HG03103 (cell line): ENCODE measurements at regions not wholly inside any gene's neighbourhood (a gene's known extent, or its start where the extent isn't known, plus 50 kb on each side); places are given as distances from the start of the nearest gene placed in this dataset.
"Not testable (repeated sequence)": the region's sequence is repeated elsewhere in the genome, so short reads cannot be mapped to it uniquely, and the experiment has no call there.

Experiments used
- ATAC-seq: cut with Tn5 transposase; IDR thresholded peaks from one replicate; pipeline ENCODE4 v1.9.1; 2021; ENCODE audit warnings: low read depth; ENCODE audit not compliant: unreplicated experiment

DNA sequence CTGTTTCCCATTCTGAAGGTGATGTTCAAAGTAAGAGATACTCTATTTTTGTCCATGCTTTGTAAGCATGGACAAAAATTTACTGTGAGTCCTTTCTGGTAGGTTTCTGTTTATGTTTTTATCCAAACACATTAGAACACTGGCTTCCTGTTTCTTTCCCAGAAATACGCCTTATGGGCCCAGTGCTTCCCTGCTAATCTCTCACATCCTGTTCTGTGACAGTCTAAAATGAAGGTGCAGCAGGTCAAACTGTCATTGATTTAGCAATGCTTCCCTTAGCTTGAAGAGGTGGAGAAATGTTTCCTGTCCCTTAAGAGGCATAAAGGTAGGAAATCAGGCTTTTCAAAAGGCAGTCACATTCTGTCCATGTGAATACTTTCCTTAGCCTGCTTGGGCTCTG, 305.6 kb downstream of the RPS29 start:
- no peak for ATAC-seq

DNA sequence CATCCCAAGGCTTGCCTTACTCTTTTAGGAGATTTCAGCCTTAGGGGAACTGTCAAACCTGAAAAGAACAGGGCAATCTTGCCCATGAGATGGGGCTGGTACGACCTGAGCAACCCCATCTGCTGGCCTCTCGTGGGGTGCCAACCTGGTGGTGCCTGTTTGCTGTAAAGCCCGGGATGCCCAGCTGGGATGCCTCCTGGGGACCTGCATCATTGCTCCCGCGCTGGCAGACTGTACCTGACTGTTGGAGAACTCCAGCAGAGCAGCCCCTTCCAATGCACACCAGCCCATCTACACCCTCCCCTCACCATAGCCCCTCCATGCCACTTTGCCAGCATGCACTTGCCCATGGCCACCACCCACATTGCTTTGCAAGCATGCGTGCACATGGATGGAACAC, 335.7 kb downstream of the RPS29 start:
- no peak for ATAC-seq

DNA sequence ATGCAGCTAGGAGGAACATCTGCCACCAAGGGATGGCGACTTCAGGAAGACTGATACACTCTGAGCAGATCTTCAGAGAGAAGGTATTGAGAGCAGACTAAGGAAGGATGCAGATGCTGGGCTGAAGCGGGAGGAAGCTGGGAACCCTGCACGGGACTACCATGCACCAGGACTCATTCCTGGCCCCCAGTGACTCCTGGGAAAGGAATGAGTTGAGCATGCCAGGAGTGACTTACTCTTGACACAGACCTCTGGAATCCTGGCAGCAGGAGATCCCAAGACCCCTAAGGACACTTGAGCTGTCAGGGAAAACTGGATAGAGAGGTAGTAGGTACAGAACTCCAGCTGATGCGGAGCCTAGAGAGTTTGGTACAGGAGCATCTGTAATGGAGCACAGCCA, 336.1 kb downstream of the RPS29 start:
- no peak for ATAC-seq

DNA sequence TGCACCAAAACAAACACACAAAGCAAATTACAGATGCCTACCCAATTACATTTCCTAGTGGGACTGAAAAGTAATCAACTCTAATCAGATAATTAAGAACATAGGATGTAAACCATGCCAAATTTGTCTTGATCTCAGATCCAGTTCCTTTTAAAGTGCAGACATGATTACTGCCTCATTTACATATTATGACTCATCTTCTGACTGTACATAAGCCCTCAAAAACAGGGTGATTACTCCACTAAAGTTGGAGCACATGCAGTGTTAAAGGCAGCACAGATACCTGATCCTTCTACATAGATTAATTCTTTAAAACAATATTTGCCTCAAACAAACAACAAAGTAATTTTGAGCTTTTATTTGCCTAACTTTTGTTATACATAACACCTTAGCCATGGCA, 337.2 kb downstream of the RPS29 start:
- ATAC-seq: no peak

DNA sequence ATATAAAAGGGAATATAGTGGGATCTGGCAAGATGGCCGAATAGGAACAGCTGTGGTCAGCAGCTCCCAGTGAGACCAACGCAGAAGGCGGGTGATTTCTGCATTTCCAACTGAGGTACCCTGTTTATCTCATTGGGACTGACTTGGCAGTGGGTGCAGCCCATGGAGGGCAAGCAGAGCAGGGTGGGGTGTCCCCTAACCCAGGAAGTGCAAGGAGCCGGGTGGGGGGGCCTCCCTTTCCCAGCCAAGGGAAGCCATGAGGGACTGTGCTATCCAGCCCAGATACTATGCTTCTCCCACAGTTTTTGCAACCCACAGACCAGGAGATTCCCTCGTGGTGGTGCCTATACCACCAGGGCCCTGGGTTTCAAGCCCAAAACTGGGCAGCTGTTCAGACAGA, 342.4 kb downstream of the RPS29 start:
- ATAC-seq: not testable (repeated sequence)

DNA sequence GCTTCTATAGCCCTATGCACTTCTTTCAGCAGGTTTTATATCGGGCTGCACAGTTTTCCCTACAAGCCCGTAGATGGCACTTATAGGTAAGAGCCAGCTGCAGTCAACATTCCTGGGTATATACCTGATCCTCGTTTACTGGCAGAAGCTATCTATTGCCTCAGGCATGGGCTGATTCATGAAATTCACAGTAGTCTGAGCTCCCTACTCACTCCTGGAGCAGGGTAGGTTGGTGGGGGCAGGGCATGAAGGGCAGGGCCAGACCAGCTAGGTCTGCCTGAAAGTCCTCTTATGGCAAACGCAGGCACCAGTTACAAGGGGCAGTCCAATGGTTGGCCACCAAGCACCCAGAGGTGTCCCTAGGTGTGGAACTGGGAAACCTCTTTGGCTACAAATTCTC, 345.8 kb downstream of the RPS29 start:
- no peak for ATAC-seq

DNA sequence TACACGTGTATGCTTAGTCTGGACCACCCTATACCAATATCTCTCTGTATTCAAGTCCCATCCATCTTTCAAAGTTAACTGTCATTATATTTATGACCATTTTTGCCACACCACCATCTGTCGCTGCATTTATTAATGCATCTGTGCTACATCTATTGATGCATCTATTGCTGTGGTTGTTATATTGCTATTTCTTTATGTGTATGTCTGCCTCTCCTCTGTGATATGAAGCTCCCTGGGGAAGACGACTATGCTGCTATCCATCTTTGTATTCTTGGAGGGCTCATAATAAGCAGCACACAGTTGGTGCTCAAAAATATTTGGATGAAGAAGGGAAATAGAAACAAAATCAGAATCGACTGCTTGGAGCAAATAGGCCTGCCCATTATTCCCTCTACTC, 357.6 kb downstream of the RPS29 start:
- ATAC-seq: no peak

DNA sequence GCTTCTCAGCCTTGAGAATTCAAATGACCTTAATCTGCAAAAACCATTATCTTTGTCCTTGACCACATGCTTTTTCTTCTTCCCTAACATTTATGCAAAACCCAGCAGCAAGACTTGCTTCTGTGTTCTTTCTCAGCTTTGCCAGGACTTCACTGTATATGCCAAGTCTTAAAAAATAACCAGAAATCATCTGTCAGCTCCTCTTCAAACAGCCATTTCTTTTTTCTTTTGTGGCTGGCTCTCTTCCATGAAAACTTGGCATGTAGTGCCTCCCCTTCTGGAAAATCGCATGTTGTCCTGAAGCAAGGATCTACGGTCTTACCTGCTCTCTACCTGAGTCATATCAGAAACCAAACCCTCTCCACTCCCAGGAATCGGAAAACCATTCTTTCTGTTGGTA, 364.9 kb downstream of the RPS29 start:
- no peak for ATAC-seq

DNA sequence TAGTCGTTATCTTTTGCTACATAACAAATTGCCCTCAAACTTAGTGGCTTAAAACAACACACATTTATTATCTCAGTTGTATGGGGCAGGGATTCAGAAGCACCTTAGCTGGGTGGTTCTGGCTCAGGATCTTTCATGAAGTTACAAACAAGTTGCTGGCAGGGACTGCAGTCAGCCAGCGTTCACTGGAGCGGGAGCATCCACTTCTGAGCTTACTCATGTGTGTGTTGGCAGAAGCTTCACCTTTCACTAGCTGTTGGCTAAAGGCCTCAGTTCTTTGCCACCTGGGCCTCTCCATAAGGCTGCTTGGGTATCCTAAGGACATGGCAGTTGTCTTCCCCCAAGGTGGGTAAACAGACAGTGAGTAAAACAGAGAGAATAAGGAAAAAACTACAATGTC, 365.7 kb downstream of the RPS29 start:
- no peak for ATAC-seq

DNA sequence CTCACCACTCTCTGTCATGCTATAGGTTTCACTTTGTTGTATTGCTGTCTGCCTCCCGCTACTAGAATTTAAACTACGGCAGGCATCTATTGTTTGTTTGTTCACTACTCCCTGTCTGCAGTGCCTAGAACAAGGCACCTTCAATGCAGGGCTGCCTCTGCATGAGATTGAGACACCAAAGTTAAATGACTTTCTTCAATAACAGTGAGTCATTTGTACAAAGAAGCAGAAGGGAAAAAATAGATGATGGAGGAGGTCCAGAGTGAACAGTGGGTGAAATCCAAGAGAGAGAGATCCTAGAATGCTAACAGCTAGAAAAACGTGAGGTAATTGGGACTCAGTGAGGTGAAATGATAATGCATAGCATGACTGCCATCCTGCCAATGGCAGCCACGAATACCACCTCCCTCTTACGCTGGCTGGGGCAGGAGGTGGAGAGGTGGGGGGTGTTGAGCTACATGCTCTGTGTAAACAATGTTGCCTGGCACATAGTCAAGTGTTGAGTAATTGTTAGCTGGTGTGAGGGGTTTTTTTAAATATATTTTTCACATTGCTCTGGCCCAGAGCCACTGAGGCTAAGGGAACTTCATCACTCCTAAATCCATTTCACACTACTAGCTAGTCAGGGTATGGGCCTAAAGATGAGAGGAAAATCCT, 367.6 kb downstream of the RPS29 start:
- no peak for ATAC-seq

DNA sequence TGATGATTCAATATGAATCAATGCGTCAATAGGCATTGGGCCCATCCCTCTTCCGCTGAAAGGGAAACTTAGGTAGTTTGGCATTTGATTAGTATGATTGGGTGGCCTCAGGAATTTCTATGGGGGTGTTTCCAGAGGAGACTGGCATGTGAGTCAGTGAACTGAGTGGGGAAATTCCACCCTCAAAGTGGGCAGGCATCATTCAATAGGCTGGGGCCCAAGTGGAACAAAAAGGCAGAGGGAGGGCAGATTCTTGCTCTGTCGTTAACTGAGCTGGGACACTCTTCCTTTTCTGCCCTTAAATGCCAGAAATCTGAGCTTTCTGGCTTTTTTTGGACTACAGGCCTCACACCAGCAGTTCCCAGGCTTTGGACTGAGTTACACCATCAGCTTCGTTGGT, 373.5 kb downstream of the RPS29 start:
- no peak for ATAC-seq

DNA sequence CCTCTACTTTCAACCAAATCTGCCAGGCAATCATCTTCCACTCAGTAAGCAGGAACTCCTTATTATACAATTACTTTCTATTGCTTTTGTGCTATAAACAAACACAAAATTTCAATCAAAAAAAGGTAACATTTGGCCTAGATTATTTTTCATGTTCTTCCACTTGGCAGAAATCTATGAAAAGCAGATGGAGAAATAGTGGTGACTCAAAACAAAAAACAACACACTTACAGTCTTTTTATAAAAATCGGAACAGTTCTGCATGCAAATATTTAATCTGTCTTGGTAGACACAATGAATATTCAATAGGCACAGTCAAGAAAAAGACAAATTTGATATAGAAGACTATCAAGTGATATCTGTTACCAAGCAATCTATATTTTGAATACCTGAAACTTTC, 376.8 kb downstream of the RPS29 start:
- ATAC-seq: no peak

DNA sequence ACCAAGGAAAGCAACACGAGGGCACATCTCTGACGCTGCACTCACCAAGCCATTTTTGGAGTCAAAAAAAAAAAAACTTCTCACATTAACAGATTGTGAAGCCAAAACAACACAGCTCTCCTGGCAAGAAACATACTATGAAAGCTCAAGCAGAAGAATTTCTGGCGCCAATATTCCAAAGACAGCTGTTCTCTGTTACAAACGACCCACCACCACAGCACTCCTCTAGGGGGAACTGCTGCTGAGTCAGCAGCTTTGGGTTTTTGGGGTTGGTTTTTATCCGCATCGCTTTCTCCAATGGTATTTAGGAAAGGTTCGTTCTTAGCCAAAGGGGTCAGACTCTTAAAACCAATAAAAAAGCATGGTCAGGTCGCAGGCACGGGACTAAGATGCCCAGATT, 379.4 kb downstream of the RPS29 start:
- no peak for ATAC-seq

DNA sequence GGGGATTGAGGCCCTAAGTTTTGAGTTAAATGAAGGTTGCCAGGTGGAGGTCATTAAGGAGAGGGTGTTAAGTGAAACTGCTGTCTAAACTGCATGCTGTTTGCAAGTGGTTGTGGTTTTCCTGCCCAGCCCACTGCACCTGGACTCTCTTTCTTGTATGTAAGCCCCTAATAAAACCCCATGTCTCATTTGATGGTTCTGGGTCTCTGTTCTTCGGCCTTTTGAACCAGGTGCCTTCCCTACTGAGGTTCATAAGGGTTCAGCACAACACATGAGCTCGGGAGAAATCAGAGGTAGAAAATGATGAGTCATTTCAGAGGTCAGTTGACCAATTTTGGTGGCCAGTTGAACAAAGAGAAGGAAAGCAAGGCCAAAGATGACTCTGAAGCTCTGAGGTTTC, 382.5 kb downstream of the RPS29 start:
- ATAC-seq: no peak

DNA sequence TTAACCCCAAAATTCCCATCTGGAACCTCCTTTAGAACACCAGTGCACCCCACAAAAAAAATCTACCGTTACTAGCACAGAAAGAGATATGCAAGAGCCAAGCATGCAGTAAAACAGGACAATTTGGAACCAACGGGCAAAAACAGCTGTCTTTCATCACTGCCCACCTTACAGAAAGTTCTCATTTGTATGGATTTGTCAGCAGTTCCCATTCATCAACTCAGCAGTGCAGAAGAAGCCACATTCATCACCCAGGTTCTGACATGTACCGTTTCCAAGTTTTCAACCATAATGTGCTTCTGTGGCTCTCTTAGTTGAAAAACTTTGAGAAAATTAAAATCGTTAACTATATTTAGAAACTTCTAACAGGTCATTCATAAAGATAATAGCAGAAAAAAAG, 387.0 kb downstream of the RPS29 start:
- ATAC-seq: no peak

DNA sequence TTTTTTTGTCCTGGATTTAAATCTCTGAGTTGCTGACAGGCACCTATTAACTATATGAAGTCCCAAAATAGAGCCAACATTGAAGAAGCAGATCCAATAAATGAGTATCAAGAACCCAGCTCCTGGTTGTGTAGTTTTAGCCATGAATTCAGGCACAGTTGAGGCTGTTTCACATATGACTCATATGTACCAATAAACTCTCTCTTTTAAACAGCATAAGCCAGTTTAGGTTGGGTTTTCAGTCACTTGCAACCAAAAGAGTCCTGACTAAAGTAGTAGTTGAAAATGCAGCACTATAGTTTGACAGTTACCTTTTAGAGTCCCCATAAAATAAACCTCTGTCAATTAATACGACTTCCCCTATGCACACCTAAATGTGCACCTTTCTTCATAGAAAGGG, 389.9 kb downstream of the RPS29 start:
- no peak for ATAC-seq

DNA sequence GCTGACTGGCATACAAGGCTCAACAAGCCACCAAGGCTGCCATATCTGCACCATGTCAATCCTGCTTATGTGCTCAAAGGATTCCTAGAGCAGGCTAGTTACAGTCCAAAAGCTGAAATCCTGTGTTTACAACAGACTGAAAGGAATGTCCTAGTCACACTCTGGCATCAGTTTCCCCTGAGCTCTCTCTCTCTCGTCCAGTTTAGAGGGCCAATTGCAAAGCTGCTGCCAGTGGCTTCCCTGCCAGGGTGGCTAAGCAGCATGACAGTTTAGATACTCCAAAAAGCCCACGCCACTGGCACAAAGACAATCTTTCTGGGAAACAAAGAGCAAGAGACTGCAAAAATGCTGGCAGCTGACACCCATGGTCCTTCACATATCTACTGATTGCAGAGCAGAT, 392.1 kb downstream of the RPS29 start:
- ATAC-seq: no peak

DNA sequence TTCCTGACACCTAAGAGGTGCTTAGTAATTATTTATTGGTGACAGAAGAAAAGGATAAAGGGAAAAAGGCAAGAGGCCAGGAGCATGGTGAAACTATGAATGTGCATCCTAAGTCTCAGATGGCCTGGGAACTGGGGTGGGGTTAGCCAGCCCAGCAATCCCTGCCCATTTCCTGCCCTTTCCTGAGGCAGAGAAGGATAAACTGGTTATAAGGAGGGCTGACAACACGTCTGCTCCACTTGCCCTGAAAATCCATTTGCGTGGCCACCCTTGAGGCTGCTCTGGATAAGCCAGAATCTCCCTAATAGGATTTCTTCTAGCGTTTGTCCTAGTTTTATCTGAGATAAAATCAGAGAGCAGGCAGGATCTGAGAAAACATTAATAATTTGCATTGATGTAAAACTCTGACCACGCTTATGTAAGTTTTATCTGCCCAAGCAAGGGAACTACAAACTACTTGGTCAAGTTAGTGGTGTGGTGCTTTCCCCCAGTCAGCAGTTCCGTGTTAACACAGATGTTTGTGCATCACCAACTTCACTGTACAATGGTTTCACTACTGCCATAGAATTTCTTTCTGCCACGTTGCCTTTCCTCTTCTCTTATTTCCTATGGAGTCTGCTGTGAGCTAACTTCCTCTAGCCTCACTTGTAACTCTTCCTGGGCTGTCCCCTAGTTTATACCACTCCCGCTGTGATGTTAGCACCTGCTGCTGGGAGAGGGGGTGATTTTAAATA, 392.7 kb downstream of the RPS29 start:
- peak; percentile 97 for ATAC-seq

DNA sequence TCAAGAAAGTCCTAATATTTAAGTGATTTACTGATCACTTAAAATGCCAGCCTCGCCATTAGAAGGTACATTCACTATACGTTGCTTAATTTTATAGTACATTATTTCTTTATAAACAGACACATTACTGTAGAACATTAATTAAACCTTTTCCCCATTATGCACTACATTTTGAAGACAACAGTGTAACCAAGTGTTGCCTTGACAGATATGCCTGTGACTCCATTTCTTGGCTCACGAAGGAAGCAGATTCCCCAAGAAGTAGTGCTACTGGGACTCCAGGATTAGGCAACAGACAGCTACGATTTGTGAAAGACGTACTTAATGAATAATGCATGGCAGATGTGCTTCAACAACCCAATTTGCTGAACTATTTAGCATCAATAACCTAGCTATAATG, 394.8 kb downstream of the RPS29 start:
- ATAC-seq: no peak

DNA sequence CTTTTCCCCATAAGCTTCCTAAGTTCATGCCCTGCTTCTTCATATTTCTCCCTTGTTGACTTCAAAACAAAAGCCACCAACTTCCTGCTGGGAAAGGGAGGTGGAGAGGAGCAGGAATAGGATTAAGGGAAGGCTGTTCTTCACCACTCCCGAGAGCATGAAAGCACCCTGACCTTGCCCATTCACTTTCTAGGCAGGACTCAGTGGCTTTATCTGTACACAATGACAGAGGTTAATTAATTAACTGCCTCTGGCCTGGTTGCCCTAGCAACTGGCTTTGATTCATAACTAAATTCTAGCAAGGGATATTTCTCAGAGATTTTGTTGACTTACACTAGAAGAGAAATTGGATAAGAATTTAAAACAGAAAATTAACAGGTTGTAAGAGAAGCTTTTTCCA, 396.8 kb downstream of the RPS29 start:
- ATAC-seq: no peak

DNA sequence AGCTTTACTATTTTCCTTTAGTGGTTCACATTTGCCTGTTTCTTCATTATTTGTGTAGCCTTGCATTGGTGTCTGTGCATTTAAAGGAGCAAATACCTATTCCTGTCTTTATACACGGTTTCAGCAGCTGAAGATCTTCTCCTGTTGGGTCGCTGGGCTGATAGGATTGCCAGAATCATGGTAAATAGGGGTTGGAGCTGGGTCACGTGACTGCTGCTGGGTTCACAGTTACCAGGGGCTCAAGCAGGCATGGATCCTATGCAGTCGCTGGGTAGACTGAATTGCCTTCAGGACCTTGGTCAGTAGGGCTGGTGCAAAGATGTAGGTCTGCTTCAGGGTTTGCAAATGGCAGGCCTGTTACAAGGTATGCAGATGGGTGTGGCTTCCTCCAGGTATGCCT, 398.4 kb downstream of the RPS29 start:
- ATAC-seq: no peak

DNA sequence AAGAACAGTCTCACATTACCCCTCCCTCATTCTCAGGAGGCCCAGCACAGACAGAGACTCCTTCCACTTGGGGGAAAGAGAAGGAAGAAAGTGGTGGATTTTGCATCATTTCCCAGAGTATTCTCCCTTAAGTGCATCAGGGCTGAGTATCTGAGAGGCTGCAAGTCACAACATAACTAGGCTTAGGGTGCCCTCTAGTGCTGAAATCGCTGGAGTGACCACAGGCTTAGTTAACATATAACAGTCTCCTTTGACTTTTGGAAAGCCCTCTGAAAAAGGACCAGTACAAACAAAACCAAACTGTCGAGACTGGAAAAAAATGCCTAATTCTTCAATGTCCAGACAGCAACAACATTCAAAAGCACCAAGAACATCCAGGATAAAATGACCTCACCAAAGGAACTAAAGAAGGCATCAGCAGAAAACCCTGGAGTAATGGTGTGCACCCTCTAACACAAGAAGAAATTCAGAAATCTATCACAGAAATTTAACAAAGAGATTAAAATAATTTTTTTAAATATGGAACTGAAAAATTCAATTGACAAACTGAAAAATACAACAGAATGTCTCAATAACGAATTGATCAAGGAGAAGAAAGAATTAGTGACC, 412.3 kb downstream of the RPS29 start:
- peak; percentile 93 for ATAC-seq
